Motor neuron (in vitro differentiated cells): ENCODE measurements at regions not wholly inside any gene's neighbourhood (a gene's known extent, or its start where the extent isn't known, plus 50 kb on each side); places are given as distances from the start of the nearest gene placed in this dataset.
A peak's percentile ranks its signal among the peaks of the same experiment; 100 is the strongest.

ENCODE experiments used
- ATAC-seq, 8 experiments: fragments of 200-7000 bp; cut with Tn5 transposase; replicated peaks in 6 of 8; 2 replicates each; pipeline ENCODE4 v1.8.0; 2021; ENCODE audit warnings: mild to moderate bottlenecking in 8 of 8, moderate library complexity in 8 of 8
- H3K27ac ChIP-seq, 2 donors: fragments of 250-450 bp; sonication (Bioruptor Pico); 2 replicates each; pipeline ENCODE4 v1.9.0; 2021; ENCODE audit warnings: antibody characterized with exemption in 2 of 2, mild to moderate bottlenecking in 2 of 2, moderate library complexity in 1 of 2
- H3K4me1 ChIP-seq, 2 donors: fragments of 250-450 bp; sonication (Bioruptor Pico); replicated peaks in 1 of 2; 2 replicates each; pipeline ENCODE4 v1.6.1; 2021; ENCODE audit warnings: antibody characterized with exemption in 2 of 2, mild to moderate bottlenecking in 2 of 2, moderate library complexity in 1 of 2
- H3K4me3 ChIP-seq, 5 donors: fragments of 250-450 bp; sonication (Bioruptor Pico); 2 replicates each; pipeline ENCODE4 v1.9.0; 2021; ENCODE audit warnings: antibody characterized with exemption in 5 of 5, mild to moderate bottlenecking in 5 of 5, moderate library complexity in 4 of 5
- WGBS, 10 experiments: fragments of 450-650 bp; shearing (Covaris generic); methylation state at CpG; one replicate each; pipeline ENCODE4 v1.0.0; 2022; 5-methylcytosine and 5-hydroxymethylcytosine counted together
- in situ Hi-C, 9 experiments: fragments of 400-800 bp; cut with MboI; loops; one replicate each; pipeline ENCODE4 v1.15.0; 2021; ENCODE audit warnings: low sequenced_read_pairs in 9 of 9, low pct_unique_long_range_greater_than_20kb in 2 of 9; ENCODE audit not compliant: unreplicated experiment in 9 of 9

GRCh38 chr4:183838987-183839712 lies 66.0 kb upstream of the STOX2 start:
- ATAC-seq: peak in 3 of 8 experiments; percentile 32 to 48 (median 44)
- WGBS, 10 experiments: 13 to 94% (median 68%) methylated on average over 3 to 16 of the region's 16 CpGs; no CpG with 5 or more reads in 1 of the 10 experiments
- in situ Hi-C loops: loop anchor here in 6 of 9 experiments (10.0 to 25.0 kb wide), 3 partner anchors 323 to 336 kb away; no protein-coding TSS in a partner anchor
- no peak overlapping the region for H3K27ac ChIP-seq
- no peak overlapping the region for H3K4me3 ChIP-seq
- no peaks in the 10 kb centered on the region for H3K4me1 ChIP-seq

DNA sequence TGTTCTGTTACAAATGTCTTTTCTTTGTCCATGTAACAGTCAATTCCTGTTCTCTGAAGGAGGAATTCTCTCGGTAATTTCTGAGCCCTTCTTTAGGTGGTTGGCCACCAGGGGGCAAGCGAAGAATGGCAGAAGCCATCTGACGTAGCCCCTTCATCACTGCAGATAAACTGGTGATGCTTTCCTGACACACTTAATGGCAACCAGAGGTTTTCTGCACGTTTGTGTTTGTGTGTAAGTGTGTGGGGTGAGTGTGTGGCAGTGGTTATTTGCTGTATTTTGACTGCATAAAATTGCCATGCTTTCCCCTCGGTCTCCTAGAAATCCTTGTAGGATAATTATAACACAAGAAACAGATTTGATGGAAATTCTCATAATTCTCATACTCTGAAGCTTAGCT lies 64.8 kb upstream of the STOX2 start:
- no peak overlapping the region for H3K4me3 ChIP-seq
- 0 to 33% (median 4%) methylated on average over 1 to 5 of the region's 5 CpGs; no CpG with 5 or more reads in 2 of the 10 experiments for WGBS, 10 experiments
- in situ Hi-C loops: loop anchor here in 4 of 9 experiments (10.0 to 25.0 kb wide), 2 partner anchors 314 to 322 kb away; no protein-coding TSS in a partner anchor
- H3K4me1 ChIP-seq: no peaks in the 10 kb centered on the region
- H3K27ac ChIP-seq: no peak overlapping the region
- ATAC-seq: peak; percentile 74 to 91 (median 82)

- WGBS, 10 experiments: 36 to 100% (median 89%) methylated on average over 1 to 8 of the region's 8 CpGs; no CpG with 5 or more reads in 3 of the 10 experiments
- in situ Hi-C loops: loop anchor here in 4 of 9 experiments (10.0 to 25.0 kb wide), 2 partner anchors 314 to 321 kb away; no protein-coding TSS in a partner anchor
- no peak for ATAC-seq
- H3K4me3 ChIP-seq: no peak overlapping the region
- no peak overlapping the region for H3K27ac ChIP-seq
- H3K4me1 ChIP-seq: no peaks in the 10 kb centered on the region
Measured at GRCh38 chr4:183841001-183841400, 64.1 kb upstream of the STOX2 start.

- no peaks in the 10 kb centered on the region for H3K4me1 ChIP-seq
- no peak for ATAC-seq
- H3K27ac ChIP-seq: no peak overlapping the region
- in situ Hi-C loops: loop anchor here in 4 of 9 experiments (10.0 to 25.0 kb wide), 2 partner anchors 313 to 320 kb away; no protein-coding TSS in a partner anchor
- 14 to 95% (median 86%) methylated on average over 1 to 3 of the region's 3 CpGs; no CpG with 5 or more reads in 1 of the 10 experiments for WGBS, 10 experiments
- H3K4me3 ChIP-seq: no peak overlapping the region
Measured at GRCh38 chr4:183842129-183842528, 63.0 kb upstream of the STOX2 start.

DNA sequence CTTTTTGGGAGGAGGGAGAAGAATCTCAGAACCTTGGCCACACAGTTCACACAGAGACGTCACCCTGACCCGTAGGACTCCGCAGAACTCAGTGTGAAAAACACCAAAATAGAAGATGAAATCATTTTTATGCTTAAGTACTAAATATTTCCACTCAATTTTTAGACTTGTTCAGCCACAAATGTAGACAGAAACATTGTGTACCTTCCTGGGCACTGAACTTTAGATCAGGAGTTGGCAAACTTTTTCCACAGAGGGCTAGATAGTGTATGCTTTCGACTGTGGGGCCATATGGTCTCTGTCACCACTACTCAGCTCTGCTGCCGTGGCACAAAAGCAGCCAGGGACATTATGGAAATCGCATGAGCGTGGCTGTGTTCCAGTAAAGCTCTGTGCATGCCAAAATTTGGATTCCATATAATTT lies 61.8 kb upstream of the STOX2 start:
- in situ Hi-C loops: loop anchor here in 4 of 9 experiments (10.0 to 25.0 kb wide), 2 partner anchors 312 to 319 kb away; no protein-coding TSS in a partner anchor
- no peak for ATAC-seq
- 11 to 100% (median 69%) methylated on average over 3 to 7 of the region's 7 CpGs for WGBS, 10 experiments
- no peak overlapping the region for H3K4me3 ChIP-seq
- H3K27ac ChIP-seq: no peak overlapping the region
- no peaks in the 10 kb centered on the region for H3K4me1 ChIP-seq

GRCh38 chr4:183846951-183847350 lies 58.2 kb upstream of the STOX2 start:
- in situ Hi-C loops: loop anchor here in 4 of 9 experiments (10.0 to 25.0 kb wide), 2 partner anchors 308 to 315 kb away; no protein-coding TSS in a partner anchor
- Histone ChIP-seq H3K4me3 (no peak overlapping the region), H3K4me1 (no peaks in the 10 kb centered on the region), H3K27ac (no peak overlapping the region)
- ATAC-seq: no peak

- ATAC-seq: no peak
- 22 to 90% (median 71%) methylated on average over 1 to 3 of the region's 3 CpGs; no CpG with 5 or more reads in 5 of the 10 experiments for WGBS, 10 experiments
- in situ Hi-C loops: loop anchor here in 4 of 9 experiments (10.0 to 25.0 kb wide), 2 partner anchors 306 to 313 kb away; no protein-coding TSS in a partner anchor
- H3K4me3 ChIP-seq: no peak overlapping the region
- no peak overlapping the region for H3K27ac ChIP-seq
- H3K4me1 ChIP-seq: no peaks in the 10 kb centered on the region
Measured at GRCh38 chr4:183848805-183849204, 56.3 kb upstream of the STOX2 start.

DNA sequence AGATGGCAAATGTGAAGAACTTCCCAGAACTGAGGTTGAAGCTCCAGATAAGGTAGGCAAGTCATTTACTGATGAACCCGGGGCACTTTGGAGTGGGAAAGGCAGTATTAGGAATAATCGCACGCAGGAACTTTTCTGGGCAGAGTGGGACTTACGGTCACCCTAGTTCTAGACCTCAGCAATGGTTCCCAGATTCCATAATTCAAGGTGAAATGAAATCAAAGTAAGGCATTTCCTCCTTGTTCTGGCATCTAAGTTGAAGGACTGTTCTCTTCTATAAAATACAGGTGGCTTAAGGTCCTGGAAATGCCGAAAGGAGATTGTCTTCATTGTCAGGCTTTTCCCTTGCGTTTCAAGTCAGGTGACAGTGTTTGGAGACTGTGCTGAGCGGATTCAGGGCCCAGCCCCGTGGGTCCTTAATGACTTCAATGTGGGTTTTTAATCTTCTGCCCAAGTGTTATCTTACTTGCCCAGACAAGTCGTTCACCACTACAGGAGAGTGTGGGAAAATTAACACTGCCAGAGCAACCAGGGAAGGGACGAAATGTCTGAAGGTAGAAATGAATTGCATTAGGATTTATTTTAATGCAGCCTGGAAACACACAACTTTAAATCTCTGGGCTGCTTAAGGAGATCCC lies 52.1 kb upstream of the STOX2 start:
- H3K4me3 ChIP-seq: no peak overlapping the region
- 13 to 100% (median 85%) methylated on average over 2 to 9 of the region's 10 CpGs; no CpG with 5 or more reads in 1 of the 10 experiments for WGBS, 10 experiments
- H3K27ac ChIP-seq: no peak overlapping the region
- H3K4me1 ChIP-seq: no peaks in the 10 kb centered on the region
- in situ Hi-C loops: no loop called here
- no peak for ATAC-seq

DNA sequence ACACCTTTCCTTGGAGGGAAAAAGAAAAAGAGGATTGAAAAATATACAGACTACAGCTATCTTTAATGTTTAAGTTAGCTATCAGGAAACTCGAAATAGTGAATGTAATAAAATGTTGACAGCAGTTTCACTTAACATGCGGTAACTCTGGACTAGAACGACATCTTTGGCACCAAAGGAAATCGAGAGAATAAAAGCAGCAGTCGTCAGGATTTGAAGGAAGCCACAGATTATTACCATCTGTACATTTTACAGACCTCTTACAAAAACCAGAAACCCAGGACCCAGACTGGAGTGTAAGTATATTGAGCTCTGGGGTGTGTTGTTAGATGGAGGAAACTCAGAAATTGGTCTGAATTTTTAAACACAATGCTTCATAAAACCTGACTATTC lies 51.6 kb upstream of the STOX2 start:
- no peak for ATAC-seq
- H3K27ac ChIP-seq: no peak overlapping the region
- no peaks in the 10 kb centered on the region for H3K4me1 ChIP-seq
- H3K4me3 ChIP-seq: no peak overlapping the region
- in situ Hi-C loops: no loop called here
- 0 to 92% (median 68%) methylated on average over 2 to 5 of the region's 5 CpGs; no CpG with 5 or more reads in 1 of the 10 experiments for WGBS, 10 experiments
